ENCODE measurements at regions not wholly inside any gene's neighbourhood (a gene's known extent, or its start where the extent isn't known, plus 50 kb on each side); places are given as distances from the start of the nearest gene placed in this dataset.

GRCh38 chr17:79470754-79471153, 140.1 kb downstream of the RBFOX3 start:
- TF ChIP-seq CTCF (conservative IDR thresholded peaks at IDR 0.05; ENCODE audit: low read length) (no peak), EZH2phosphoT487 (IDR thresholded peaks at IDR 0.05; ENCODE audit: borderline replicate concordance) (no peak)
